ENCODE measurements at regions not wholly inside any gene's neighbourhood (a gene's known extent, or its start where the extent isn't known, plus 50 kb on each side); places are given as distances from the start of the nearest gene placed in this dataset.
"Not testable (repeated sequence)": the region's sequence is repeated elsewhere in the genome, so short reads cannot be mapped to it uniquely, and the experiment has no call there.

- TF ChIP-seq CTCF (IDR thresholded peaks at IDR 0.05): no peak
- intact Hi-C loops (cut with DNase I, micrococcal nuclease): no loop called here
- Histone ChIP-seq H3K9me3 (no peaks in the 10 kb centered on the region), H3K4me3 (no peak overlapping the region), H3K4me1 (ENCODE audit: low read depth) (no peaks in the 10 kb centered on the region), H3K36me3 (ENCODE audit: low read depth) (no peaks in the 10 kb centered on the region)
- no peak for DNase-seq
- ATAC-seq: no peak
These were observed 493.8 kb upstream of the ZFP42 start for GRCh38 chr4:187501731-187502130.

GRCh38 chr4:187504974-187505797, 490.4 kb upstream of the ZFP42 start:
- H3K4me1 ChIP-seq (ENCODE audit: low read depth): no peaks in the 10 kb centered on the region
- ATAC-seq (no peak), DNase-seq (no peak)
- H3K36me3 ChIP-seq (ENCODE audit: low read depth): no peaks in the 10 kb centered on the region
- H3K9me3 ChIP-seq: no peaks in the 10 kb centered on the region
- no peak overlapping the region for H3K4me3 ChIP-seq
- intact Hi-C loops (cut with DNase I, micrococcal nuclease): no loop called here
- TF ChIP-seq CTCF (IDR thresholded peaks at IDR 0.05): no peak

- H3K9me3 ChIP-seq; DNase-seq; H3K4me1 ChIP-seq (ENCODE audit: low read depth); H3K4me3 ChIP-seq; intact Hi-C loops (cut with DNase I, micrococcal nuclease); ATAC-seq; H3K36me3 ChIP-seq (ENCODE audit: low read depth): not testable (repeated sequence)
These were observed 489.8 kb upstream of the ZFP42 start for GRCh38 chr4:187505798-187506141.

GRCh38 chr4:187516224-187516623, 479.3 kb upstream of the ZFP42 start:
- no peaks in the 10 kb centered on the region for H3K36me3 ChIP-seq (ENCODE audit: low read depth)
- intact Hi-C loops (cut with DNase I, micrococcal nuclease): no loop called here
- no peaks in the 10 kb centered on the region for H3K4me1 ChIP-seq (ENCODE audit: low read depth)
- DNase-seq (no peak), ATAC-seq (no peak)
- no peak overlapping the region for H3K4me3 ChIP-seq
- TF ChIP-seq CTCF (IDR thresholded peaks at IDR 0.05): no peak
- no peaks in the 10 kb centered on the region for H3K9me3 ChIP-seq

GRCh38 chr4:187541666-187542065, 453.9 kb upstream of the ZFP42 start:
- no peaks in the 10 kb centered on the region for H3K9me3 ChIP-seq
- H3K4me1 ChIP-seq (ENCODE audit: low read depth): no peaks in the 10 kb centered on the region
- intact Hi-C loops (cut with DNase I, micrococcal nuclease): no loop called here
- H3K4me3 ChIP-seq: no peak overlapping the region
- DNase-seq (no peak), ATAC-seq (no peak)
- H3K36me3 ChIP-seq (ENCODE audit: low read depth): no peaks in the 10 kb centered on the region
- TF ChIP-seq CTCF (IDR thresholded peaks at IDR 0.05): no peak

GRCh38 chr4:187544461-187545053, 451.0 kb upstream of the ZFP42 start:
- no peak for TF ChIP-seq CTCF (IDR thresholded peaks at IDR 0.05)
- Histone ChIP-seq H3K9me3 (no peaks in the 10 kb centered on the region), H3K36me3 (ENCODE audit: low read depth) (no peaks in the 10 kb centered on the region), H3K4me1 (ENCODE audit: low read depth) (no peaks in the 10 kb centered on the region), H3K4me3 (no peak overlapping the region)
- DNase-seq (no peak), ATAC-seq (no peak)
- intact Hi-C loops (cut with DNase I, micrococcal nuclease): no loop called here
